ENCODE measurements at regions not wholly inside any gene's neighbourhood (a gene's known extent, or its start where the extent isn't known, plus 50 kb on each side); places are given as distances from the start of the nearest gene placed in this dataset.
A peak's percentile ranks its signal among the peaks of the same experiment; 100 is the strongest.
"Not testable (repeated sequence)": the region's sequence is repeated elsewhere in the genome, so short reads cannot be mapped to it uniquely, and the experiment has no call there.

- peak in 1 of 2 donors; percentile 32 for DNase-seq
- H3K36me3 ChIP-seq (ENCODE audit: control insufficient read depth, insufficient read depth, low read length), result peaks cover 27% of the 10 kb centered on the region
- H3K4me3 ChIP-seq (ENCODE audit: low read length), result peak overlapping the region; percentile 56
- H3K9me3 ChIP-seq (ENCODE audit: control insufficient read depth, low read depth, low read length); H3K27me3 ChIP-seq (ENCODE audit: control insufficient read depth, insufficient read depth, low read length); H3K4me1 ChIP-seq (ENCODE audit: control insufficient read depth, insufficient read depth, low read length): not testable (repeated sequence)
- WGBS (ENCODE audit: insufficient coverage, low lambda C conversion rate), result no CpG with 5 or more reads among the region's 19 CpGs
- H3K27ac ChIP-seq (ENCODE audit: low read length), result peak overlapping the region; percentile 5
Observed at GRCh38 chr7:149623262-149623997, 125.8 kb upstream of the ZNF746 start.

- H3K4me1 ChIP-seq (ENCODE audit: control insufficient read depth, insufficient read depth, low read length), result peaks cover 9% of the 10 kb centered on the region
Observed at GRCh38 chr7:149622444-149623210, 125.0 kb upstream of the ZNF746 start.

DNA sequence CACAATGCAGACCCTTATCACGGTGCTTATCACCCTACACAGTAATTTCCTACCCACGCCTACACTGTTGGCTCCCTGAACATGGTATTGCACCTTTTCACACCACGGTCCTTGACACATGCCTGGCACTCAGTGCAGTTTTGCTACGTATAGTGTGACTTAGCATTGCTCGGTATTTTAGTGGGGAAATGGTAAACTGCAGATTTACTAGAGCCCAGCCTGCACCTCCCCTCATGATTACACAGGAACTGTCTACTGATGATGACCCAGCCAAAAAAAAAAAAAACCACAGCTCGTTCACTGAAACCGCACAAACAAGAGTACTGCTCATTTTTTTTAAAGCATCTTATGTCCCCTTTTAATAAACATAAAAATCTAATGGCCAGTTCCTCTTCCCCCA, 124.2 kb upstream of the ZNF746 start:
- peaks cover 9% of the 10 kb centered on the region for H3K4me1 ChIP-seq (ENCODE audit: control insufficient read depth, insufficient read depth, low read length)
- H3K27ac ChIP-seq (ENCODE audit: low read length), result no peak overlapping the region
- no CpG with 5 or more reads among the region's 7 CpGs for WGBS (ENCODE audit: insufficient coverage, low lambda C conversion rate)
- no peak for DNase-seq
- no peak overlapping the region for H3K4me3 ChIP-seq (ENCODE audit: low read length)
- peaks cover 42% of the 10 kb centered on the region for H3K36me3 ChIP-seq (ENCODE audit: control insufficient read depth, insufficient read depth, low read length)
- H3K9me3 ChIP-seq (ENCODE audit: control insufficient read depth, low read depth, low read length), result no peaks in the 10 kb centered on the region
- no peaks in the 10 kb centered on the region for H3K27me3 ChIP-seq (ENCODE audit: control insufficient read depth, insufficient read depth, low read length)

More at GRCh38 chr7:149622444-149623210, 125.0 kb upstream of the ZNF746 start:
- Histone ChIP-seq H3K36me3 (ENCODE audit: control insufficient read depth, insufficient read depth, low read length) (peaks cover 34% of the 10 kb centered on the region), H3K27ac (ENCODE audit: low read length) (no peak overlapping the region), H3K4me3 (ENCODE audit: low read length) (no peak overlapping the region), H3K27me3 (ENCODE audit: control insufficient read depth, insufficient read depth, low read length) (no peaks in the 10 kb centered on the region), H3K9me3 (ENCODE audit: control insufficient read depth, low read depth, low read length) (no peaks in the 10 kb centered on the region)
- no peak for DNase-seq
- whole genome bisulfite sequencing (ENCODE audit: insufficient coverage, low lambda C conversion rate), result 52% methylated on average over 3 of the region's 10 CpGs

- H3K9me3 ChIP-seq (ENCODE audit: control insufficient read depth, low read depth, low read length), result no peaks in the 10 kb centered on the region
- WGBS (ENCODE audit: insufficient coverage, low lambda C conversion rate), result no CpG with 5 or more reads among the region's 14 CpGs
- H3K27ac ChIP-seq (ENCODE audit: low read length), result no peak overlapping the region
- H3K27me3 ChIP-seq (ENCODE audit: control insufficient read depth, insufficient read depth, low read length), result no peaks in the 10 kb centered on the region
- DNase-seq, result no peak
- H3K4me3 ChIP-seq (ENCODE audit: low read length), result no peak overlapping the region
- peaks cover 9% of the 10 kb centered on the region for H3K4me1 ChIP-seq (ENCODE audit: control insufficient read depth, insufficient read depth, low read length)
- peaks cover 50% of the 10 kb centered on the region for H3K36me3 ChIP-seq (ENCODE audit: control insufficient read depth, insufficient read depth, low read length)
Observed at GRCh38 chr7:149620961-149621360, 123.4 kb upstream of the ZNF746 start.

DNA sequence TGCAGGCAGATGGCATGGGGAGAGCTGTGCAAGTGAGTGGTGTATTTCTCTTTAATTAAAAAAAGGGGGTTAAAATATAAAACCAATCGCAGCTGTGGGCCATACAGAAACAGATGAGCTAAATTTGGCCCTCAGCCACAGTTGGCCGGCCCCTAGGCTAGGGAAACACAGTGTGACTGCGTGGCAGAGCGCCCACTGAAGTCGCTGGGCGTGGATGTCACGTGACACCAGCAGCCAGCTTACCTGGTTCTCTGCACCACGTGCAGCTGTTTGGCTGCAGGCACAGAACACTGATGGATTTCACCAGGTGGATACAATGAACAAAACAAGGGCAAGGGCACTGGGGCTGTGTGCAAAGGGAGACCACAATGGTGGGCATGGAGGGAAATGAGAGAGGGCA, 119.3 kb upstream of the ZNF746 start:
- Histone ChIP-seq H3K36me3 (ENCODE audit: control insufficient read depth, insufficient read depth, low read length) (peaks cover 79% of the 10 kb centered on the region), H3K9me3 (ENCODE audit: control insufficient read depth, low read depth, low read length) (no peaks in the 10 kb centered on the region), H3K27ac (ENCODE audit: low read length) (no peak overlapping the region), H3K27me3 (ENCODE audit: control insufficient read depth, insufficient read depth, low read length) (no peaks in the 10 kb centered on the region), H3K4me3 (ENCODE audit: low read length) (no peak overlapping the region), H3K4me1 (ENCODE audit: control insufficient read depth, insufficient read depth, low read length) (no peaks in the 10 kb centered on the region)
- no CpG with 5 or more reads among the region's 8 CpGs for WGBS (ENCODE audit: insufficient coverage, low lambda C conversion rate)
- DNase-seq, result no peak

DNA sequence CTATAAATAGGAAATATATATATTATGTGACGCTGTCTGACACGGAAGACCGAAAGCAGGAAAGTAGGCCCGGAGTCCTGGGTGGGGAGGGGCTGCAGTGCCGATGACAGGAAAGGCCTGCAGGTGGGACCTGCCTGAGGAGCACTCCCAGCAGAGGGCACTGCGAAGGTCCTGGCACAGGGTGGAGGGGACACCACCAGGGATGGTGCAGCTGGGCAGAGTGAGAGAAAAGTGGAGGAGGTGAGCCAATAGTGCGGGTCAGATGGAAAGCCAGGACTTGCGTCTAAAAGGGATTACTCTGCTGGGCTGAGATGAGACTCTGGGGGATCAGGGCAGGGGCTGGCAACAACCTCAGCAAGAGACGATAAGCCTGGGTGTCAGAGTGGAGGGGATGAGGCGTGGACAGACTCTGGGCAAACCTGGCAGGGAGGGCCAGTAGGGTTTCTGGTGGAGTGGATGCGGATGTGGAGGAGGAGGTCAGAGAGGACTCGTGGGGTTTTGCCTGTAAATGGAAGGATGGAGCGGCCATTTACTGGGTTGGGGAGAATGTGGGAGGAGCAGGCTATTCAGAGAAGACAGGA, 118.2 kb upstream of the ZNF746 start:
- Histone ChIP-seq H3K9me3 (ENCODE audit: control insufficient read depth, low read depth, low read length) (no peaks in the 10 kb centered on the region), H3K27ac (ENCODE audit: low read length) (no peak overlapping the region), H3K36me3 (ENCODE audit: control insufficient read depth, insufficient read depth, low read length) (peaks cover 86% of the 10 kb centered on the region), H3K4me3 (ENCODE audit: low read length) (no peak overlapping the region), H3K27me3 (ENCODE audit: control insufficient read depth, insufficient read depth, low read length) (no peaks in the 10 kb centered on the region), H3K4me1 (ENCODE audit: control insufficient read depth, insufficient read depth, low read length) (no peaks in the 10 kb centered on the region)
- no peak for DNase-seq
- WGBS (ENCODE audit: insufficient coverage, low lambda C conversion rate), result no CpG with 5 or more reads among the region's 13 CpGs

- no peaks in the 10 kb centered on the region for H3K27me3 ChIP-seq (ENCODE audit: control insufficient read depth, insufficient read depth, low read length)
- H3K9me3 ChIP-seq (ENCODE audit: control insufficient read depth, low read depth, low read length), result no peaks in the 10 kb centered on the region
- peaks cover 75% of the 10 kb centered on the region for H3K36me3 ChIP-seq (ENCODE audit: control insufficient read depth, insufficient read depth, low read length)
- H3K4me3 ChIP-seq (ENCODE audit: low read length), result no peak overlapping the region
- no peaks in the 10 kb centered on the region for H3K4me1 ChIP-seq (ENCODE audit: control insufficient read depth, insufficient read depth, low read length)
- no CpG with 5 or more reads among the region's 4 CpGs for WGBS (ENCODE audit: insufficient coverage, low lambda C conversion rate)
- no peak overlapping the region for H3K27ac ChIP-seq (ENCODE audit: low read length)
- no peak for DNase-seq
Observed at GRCh38 chr7:149610441-149611011, 112.9 kb upstream of the ZNF746 start.

DNA sequence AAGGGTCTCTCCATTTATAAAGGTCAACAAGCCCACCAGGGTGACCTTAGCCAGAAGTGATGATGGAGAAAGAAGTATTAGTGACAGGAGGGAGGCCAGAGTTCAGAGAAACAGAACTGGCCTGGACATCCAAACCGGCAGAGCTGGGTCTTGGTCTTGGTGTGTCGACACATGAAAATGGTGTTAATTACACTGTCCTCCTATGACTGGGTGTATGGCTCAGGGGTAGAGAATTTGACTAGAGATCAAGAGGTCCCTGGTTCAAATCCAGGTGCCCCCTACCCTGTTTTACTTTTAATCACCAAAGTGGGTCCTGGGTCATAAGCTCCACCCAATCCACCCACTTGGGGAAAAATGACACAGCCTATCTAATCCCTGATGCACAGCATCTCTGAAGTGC, 110.6 kb upstream of the ZNF746 start:
- no peaks in the 10 kb centered on the region for H3K4me1 ChIP-seq (ENCODE audit: control insufficient read depth, insufficient read depth, low read length)
- DNase-seq, result no peak
- WGBS (ENCODE audit: insufficient coverage, low lambda C conversion rate), result no CpG with 5 or more reads among the region's 2 CpGs
- peaks cover 73% of the 10 kb centered on the region for H3K36me3 ChIP-seq (ENCODE audit: control insufficient read depth, insufficient read depth, low read length)
- no peak overlapping the region for H3K4me3 ChIP-seq (ENCODE audit: low read length)
- no peaks in the 10 kb centered on the region for H3K27me3 ChIP-seq (ENCODE audit: control insufficient read depth, insufficient read depth, low read length)
- no peaks in the 10 kb centered on the region for H3K9me3 ChIP-seq (ENCODE audit: control insufficient read depth, low read depth, low read length)
- H3K27ac ChIP-seq (ENCODE audit: low read length), result no peak overlapping the region

DNA sequence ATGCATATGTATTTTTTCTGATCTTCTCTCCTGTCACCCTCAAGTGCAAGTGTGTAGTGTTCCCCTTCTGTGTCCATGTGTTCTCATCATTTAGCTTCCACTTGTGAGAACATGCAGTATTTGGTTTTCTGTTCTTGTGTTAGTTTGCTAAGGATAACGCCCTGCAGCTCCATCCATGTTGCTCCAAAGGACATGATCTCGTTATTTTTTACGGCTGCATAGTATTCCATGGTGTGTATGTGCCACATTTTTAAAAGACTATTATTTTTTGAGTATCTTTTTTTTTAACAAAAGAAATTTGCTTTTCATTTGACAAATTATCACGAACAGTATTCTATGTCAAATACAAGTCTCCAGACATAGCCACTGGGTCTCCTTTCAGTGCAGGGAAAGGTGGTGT, 110.1 kb upstream of the ZNF746 start:
- DNase-seq, result no peak
- Histone ChIP-seq H3K4me3 (ENCODE audit: low read length) (no peak overlapping the region), H3K27ac (ENCODE audit: low read length) (no peak overlapping the region), H3K36me3 (ENCODE audit: control insufficient read depth, insufficient read depth, low read length) (peaks cover 73% of the 10 kb centered on the region), H3K27me3 (ENCODE audit: control insufficient read depth, insufficient read depth, low read length) (no peaks in the 10 kb centered on the region), H3K9me3 (ENCODE audit: control insufficient read depth, low read depth, low read length) (no peaks in the 10 kb centered on the region), H3K4me1 (ENCODE audit: control insufficient read depth, insufficient read depth, low read length) (no peaks in the 10 kb centered on the region)
- no CpG with 5 or more reads among the region's 4 CpGs for WGBS (ENCODE audit: insufficient coverage, low lambda C conversion rate)

DNA sequence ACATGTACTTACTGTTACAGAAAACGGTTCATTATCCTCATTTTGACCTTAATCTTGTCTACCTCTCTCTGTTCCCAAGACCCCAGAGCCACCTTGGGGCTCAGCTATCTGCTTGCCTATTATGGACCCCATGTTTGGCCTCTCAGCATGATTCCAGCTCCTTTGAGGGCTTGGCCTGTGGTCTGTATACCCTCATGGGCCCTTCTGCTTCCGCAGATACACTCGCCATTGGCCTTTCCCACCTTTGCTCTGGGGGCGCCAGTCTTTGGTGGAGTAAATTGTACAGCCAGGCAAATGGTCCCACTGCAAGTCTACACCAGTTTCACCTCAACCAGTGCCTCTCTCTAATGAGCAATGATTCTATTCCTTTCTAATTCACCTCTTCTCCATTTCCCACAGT, 109.2 kb upstream of the ZNF746 start:
- Histone ChIP-seq H3K9me3 (ENCODE audit: control insufficient read depth, low read depth, low read length) (no peaks in the 10 kb centered on the region), H3K4me3 (ENCODE audit: low read length) (no peak overlapping the region), H3K27me3 (ENCODE audit: control insufficient read depth, insufficient read depth, low read length) (no peaks in the 10 kb centered on the region), H3K36me3 (ENCODE audit: control insufficient read depth, insufficient read depth, low read length) (peaks cover 73% of the 10 kb centered on the region), H3K4me1 (ENCODE audit: control insufficient read depth, insufficient read depth, low read length) (no peaks in the 10 kb centered on the region), H3K27ac (ENCODE audit: low read length) (no peak overlapping the region)
- no peak for DNase-seq
- no CpG with 5 or more reads among the region's 4 CpGs for WGBS (ENCODE audit: insufficient coverage, low lambda C conversion rate)
